ENCODE measurements at regions not wholly inside any gene's neighbourhood (a gene's known extent, or its start where the extent isn't known, plus 50 kb on each side); places are given as distances from the start of the nearest gene placed in this dataset.
"Not testable (repeated sequence)": the region's sequence is repeated elsewhere in the genome, so short reads cannot be mapped to it uniquely, and the experiment has no call there.

DNA sequence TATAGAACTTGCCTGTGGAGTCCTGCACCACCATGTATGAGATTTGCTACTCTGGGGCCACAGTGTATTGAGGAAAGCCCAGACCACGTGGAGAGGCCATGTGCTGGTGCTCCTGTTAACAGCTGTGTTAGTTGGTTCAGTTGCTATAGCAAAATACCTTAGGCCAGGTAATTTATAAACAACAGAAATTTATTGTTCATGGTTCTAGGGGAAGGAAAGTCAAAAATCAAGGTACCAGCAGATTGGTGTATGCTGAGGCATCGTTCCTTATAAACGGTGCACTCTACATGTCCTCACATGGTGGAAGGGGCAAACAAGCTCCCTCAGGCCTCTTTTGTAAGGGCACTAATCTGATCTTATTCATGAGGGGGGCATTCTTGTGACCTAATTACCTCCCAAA is 135.9 kb upstream of the FOXN2 start:
- H3K9me3 ChIP-seq (replicated peaks) = no peaks in the 10 kb centered on the region
- no peak for DNase-seq (ENCODE audit: low read depth in 1 of 2, low spot score in 2 of 2)

DNA sequence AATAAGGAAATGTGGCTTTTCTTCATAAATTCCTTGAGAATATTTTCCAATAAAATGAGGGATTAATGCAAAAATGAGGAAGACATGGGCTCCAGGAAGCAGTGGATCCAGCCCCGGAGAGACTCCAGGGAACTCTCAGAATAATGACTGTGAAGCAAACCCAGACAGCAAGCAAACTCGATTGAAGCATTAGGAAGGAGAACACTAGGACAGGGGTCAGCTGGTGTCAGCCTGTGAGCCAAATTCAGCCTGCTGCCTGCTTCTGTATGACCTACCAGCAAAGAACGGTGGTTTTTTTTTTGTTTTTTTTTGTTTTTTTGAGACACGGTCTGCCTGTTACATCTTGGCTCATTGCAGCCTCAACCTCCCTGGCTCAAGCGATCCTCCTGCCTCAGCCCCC is 133.9 kb upstream of the FOXN2 start:
- no peak overlapping the region for H3K4me3 ChIP-seq
- no peaks in the 10 kb centered on the region for H3K36me3 ChIP-seq
- peaks cover 4% of the 10 kb centered on the region for H3K4me1 ChIP-seq (replicated peaks)
- H3K9me3 ChIP-seq (replicated peaks) = no peaks in the 10 kb centered on the region
- H3K27me3 ChIP-seq (replicated peaks) = no peaks in the 10 kb centered on the region
- no peak for DNase-seq (ENCODE audit: low read depth in 1 of 2, low spot score in 2 of 2)
- no peak overlapping the region for H3K27ac ChIP-seq

More for the DNA sequence above, 135.9 kb upstream of the FOXN2 start:
- H3K4me1 ChIP-seq (replicated peaks) = peaks cover 14% of the 10 kb centered on the region
- no peaks in the 10 kb centered on the region for H3K36me3 ChIP-seq
- H3K4me3 ChIP-seq = no peak overlapping the region
- H3K27ac ChIP-seq = no peak overlapping the region
- no peaks in the 10 kb centered on the region for H3K27me3 ChIP-seq (replicated peaks)

DNA sequence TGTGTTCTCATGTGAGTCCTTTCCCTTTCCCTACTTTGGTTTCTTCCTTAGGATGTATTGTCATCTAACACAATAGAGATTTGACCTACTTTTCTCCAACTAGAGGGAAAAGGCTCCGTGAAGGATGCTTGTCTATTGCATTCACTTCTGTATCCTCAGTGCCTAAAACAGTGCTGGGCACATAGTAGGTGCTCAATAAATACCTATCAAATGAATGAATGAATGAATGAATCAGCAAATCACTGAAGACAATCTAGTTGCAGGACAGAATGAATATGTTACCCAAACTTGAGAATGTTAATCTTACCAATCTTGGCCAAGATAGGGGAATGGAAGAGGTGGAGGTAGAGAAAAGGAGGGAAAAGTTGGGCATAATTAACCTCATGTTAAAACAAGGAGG is 131.2 kb upstream of the FOXN2 start:
- Histone ChIP-seq H3K27me3 (replicated peaks) (0 out of 2 replicates have a peak, but pooled peaks cover 3% of the 10 kb centered on the region), H3K27ac (no peak overlapping the region), H3K4me1 (replicated peaks) (no peaks in the 10 kb centered on the region), H3K9me3 (replicated peaks) (no peaks in the 10 kb centered on the region), H3K36me3 (no peaks in the 10 kb centered on the region), H3K4me3 (no peak overlapping the region)
- no peak for DNase-seq (ENCODE audit: low read depth in 1 of 2, low spot score in 2 of 2)

DNA sequence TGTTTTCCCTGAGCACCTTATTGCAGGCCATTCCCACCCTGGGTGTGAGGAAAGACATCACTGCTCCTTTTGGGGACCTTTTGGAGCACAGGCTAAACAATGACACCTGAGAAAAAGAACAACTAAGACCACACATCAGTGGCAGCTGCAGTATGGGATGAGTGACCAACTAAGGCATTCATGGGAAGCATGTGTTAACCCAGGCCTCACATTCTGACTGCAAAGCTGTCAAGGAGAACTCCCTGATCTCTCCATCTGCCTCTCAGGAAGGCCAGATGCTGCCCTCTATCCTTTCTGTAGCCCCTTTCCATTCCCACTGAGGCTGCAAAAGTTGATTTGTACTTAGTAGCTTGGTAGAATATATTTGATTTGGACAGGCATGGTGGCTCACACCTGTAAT is 130.5 kb upstream of the FOXN2 start:
- Histone ChIP-seq H3K36me3 (no peaks in the 10 kb centered on the region), H3K4me3 (no peak overlapping the region), H3K27me3 (replicated peaks) (0 out of 2 replicates have a peak, but pooled peaks cover 3% of the 10 kb centered on the region), H3K9me3 (replicated peaks) (no peaks in the 10 kb centered on the region), H3K4me1 (replicated peaks) (no peaks in the 10 kb centered on the region), H3K27ac (no peak overlapping the region)
- no peak for DNase-seq (ENCODE audit: low read depth in 1 of 2, low spot score in 2 of 2)

DNA sequence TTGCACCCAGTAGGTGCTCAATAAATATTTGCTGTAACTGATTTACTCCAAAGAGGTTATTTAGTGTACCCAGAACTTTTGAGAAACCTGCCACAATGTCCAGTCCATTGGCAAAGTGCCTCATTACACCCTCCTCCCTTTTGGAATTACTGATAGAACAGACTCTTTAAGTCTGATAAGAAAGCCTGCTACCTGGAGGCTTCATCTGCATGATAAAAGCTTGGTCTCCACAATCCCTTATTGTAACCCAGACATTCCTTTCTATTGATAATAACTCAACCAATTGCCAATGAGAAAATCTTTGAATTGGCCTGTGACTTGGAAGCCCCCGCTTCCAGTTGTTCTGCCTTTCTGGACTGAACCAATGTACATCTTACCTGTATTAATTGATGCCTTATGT is 127.0 kb upstream of the FOXN2 start:
- Histone ChIP-seq H3K27me3 (replicated peaks) (0 out of 2 replicates have a peak, but pooled peaks cover 3% of the 10 kb centered on the region), H3K27ac (no peak overlapping the region), H3K4me1 (replicated peaks) (no peaks in the 10 kb centered on the region), H3K4me3 (no peak overlapping the region), H3K9me3 (replicated peaks) (no peaks in the 10 kb centered on the region), H3K36me3 (no peaks in the 10 kb centered on the region)
- DNase-seq (ENCODE audit: low read depth in 1 of 2, low spot score in 2 of 2) = no peak

DNA sequence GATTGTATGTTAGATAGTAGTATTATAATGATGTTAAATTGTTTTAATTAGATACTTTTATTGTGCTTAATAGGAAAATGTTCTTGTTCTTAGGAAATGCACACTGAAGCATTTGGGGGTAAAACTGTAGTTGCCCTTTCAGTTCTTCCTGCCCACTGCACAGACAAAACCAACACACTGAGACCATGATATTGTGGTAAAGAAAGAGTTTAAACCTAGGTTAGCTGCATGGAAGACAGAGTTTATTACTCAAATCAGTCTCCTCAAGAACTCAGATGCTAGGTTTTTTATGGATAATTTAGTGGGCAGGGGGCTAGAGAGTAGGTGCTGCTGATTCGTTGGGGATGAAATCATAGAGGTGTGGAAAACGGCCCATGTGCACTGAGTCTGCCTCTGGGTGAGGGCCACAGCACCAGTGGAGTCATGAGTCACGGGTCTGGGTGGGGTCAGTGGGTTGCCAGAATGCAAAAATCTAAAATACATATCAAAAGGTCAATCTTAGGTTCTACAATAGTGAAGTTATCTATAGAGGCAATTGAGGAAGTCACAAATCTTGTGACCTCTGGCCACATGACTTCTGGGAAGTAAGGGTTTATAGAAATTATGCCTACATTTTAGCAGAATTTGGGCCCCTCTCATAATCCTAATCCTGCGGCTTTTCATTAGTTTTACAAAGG is 124.8 kb upstream of the FOXN2 start:
- no peaks in the 10 kb centered on the region for H3K4me1 ChIP-seq (replicated peaks)
- H3K4me3 ChIP-seq = no peak overlapping the region
- no peaks in the 10 kb centered on the region for H3K36me3 ChIP-seq
- no peaks in the 10 kb centered on the region for H3K9me3 ChIP-seq (replicated peaks)
- no peak overlapping the region for H3K27ac ChIP-seq
- H3K27me3 ChIP-seq (replicated peaks) = 0 out of 2 replicates have a peak, but pooled peaks cover 3% of the 10 kb centered on the region
- DNase-seq (ENCODE audit: low read depth in 1 of 2, low spot score in 2 of 2) = no peak

DNA sequence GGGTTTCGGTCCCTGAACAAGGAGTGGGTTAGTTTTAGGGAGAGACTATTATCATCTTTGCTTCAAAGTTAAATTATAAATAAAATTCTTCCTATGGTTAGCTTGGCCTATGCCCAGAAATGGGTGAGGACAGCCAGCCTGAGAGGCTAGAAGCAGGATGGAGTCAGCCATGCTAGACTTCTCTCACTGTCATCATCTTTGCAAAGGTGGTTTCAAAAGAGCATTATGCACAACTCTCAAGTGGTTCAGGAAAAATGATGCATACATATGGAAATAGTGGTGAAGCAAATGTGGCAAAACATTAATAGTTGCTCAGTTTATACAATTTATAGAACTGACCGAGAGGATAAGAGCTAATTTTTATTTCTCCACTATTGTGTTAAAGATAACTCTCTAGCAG is 124.3 kb upstream of the FOXN2 start:
- H3K36me3 ChIP-seq = no peaks in the 10 kb centered on the region
- no peak overlapping the region for H3K4me3 ChIP-seq
- H3K9me3 ChIP-seq (replicated peaks) = no peaks in the 10 kb centered on the region
- H3K27me3 ChIP-seq (replicated peaks) = 0 out of 2 replicates have a peak, but pooled peaks cover 3% of the 10 kb centered on the region
- H3K4me1 ChIP-seq (replicated peaks) = no peaks in the 10 kb centered on the region
- H3K27ac ChIP-seq = no peak overlapping the region
- DNase-seq (ENCODE audit: low read depth in 1 of 2, low spot score in 2 of 2) = no peak

DNA sequence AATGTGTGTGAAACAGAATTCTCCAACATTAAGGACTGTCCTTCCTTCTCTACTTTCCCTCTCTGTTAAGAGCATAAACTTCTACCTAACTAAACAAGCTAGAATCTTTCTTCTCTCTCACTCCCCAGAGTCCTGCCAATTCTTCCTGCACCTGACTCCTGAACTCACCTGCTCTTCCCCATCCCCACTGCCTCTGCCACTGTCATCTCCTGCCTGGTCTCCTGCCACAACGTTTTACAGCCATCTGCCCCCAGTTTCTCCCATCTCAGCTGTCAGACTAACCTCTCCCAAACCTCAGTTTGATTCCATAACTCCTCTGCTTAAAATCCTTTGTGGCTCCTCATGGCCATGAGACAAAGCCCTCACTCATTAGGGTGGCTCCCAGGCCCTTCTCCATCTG is 119.8 kb upstream of the FOXN2 start:
- Histone ChIP-seq H3K36me3 (no peaks in the 10 kb centered on the region), H3K27me3 (replicated peaks) (no peaks in the 10 kb centered on the region), H3K4me3 (no peak overlapping the region), H3K9me3 (replicated peaks) (no peaks in the 10 kb centered on the region), H3K4me1 (replicated peaks) (peaks cover 4% of the 10 kb centered on the region), H3K27ac (no peak overlapping the region)
- no peak for DNase-seq (ENCODE audit: low read depth in 1 of 2, low spot score in 2 of 2)

DNA sequence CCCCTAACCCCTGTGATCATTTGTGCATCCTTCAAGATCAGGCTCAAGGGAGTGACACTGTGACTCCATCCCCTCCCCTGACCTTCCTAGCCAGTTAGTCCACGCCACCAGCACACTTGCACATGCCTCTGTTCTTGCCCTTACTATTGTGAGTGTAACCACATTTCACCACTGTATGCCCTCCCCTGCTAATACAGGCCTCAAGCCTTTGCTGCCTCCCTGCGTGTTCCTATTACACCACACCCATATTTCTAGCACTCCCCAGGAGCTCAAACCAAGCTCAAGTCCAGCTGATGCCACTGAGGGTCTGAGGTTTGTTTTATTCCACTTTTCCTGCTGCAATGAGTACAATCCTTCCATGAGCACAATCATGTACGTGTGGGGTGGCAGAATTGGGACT is 119.3 kb upstream of the FOXN2 start:
- H3K9me3 ChIP-seq (replicated peaks) = no peaks in the 10 kb centered on the region
- no peak overlapping the region for H3K4me3 ChIP-seq
- DNase-seq (ENCODE audit: low read depth in 1 of 2, low spot score in 2 of 2) = no peak
- H3K4me1 ChIP-seq (replicated peaks) = peaks cover 4% of the 10 kb centered on the region
- H3K27ac ChIP-seq = no peak overlapping the region
- no peaks in the 10 kb centered on the region for H3K36me3 ChIP-seq
- no peaks in the 10 kb centered on the region for H3K27me3 ChIP-seq (replicated peaks)

DNA sequence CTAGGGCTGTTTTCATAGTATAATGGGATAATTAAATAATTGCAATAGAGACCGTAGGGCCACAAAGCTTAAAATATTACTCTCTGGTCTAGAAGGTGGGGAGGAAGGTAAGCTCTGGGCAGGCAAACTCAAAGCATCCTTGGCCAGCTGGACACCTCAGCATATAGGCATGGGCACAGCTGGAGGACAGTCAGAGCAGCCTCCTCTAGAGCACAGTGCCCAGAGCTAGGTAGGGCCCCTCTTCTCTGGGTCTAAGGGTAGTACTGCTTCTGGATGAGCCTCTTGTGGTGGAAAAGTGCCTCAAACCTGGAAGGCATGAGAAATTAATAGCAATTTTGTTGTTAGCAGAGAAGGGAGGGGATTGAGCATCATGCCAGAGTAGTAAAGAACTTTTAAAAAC is 116.9 kb upstream of the FOXN2 start:
- Histone ChIP-seq H3K36me3 (no peaks in the 10 kb centered on the region), H3K27ac (no peak overlapping the region), H3K9me3 (replicated peaks) (no peaks in the 10 kb centered on the region), H3K27me3 (replicated peaks) (no peaks in the 10 kb centered on the region), H3K4me1 (replicated peaks) (peaks cover 4% of the 10 kb centered on the region), H3K4me3 (no peak overlapping the region)
- DNase-seq (ENCODE audit: low read depth in 1 of 2, low spot score in 2 of 2) = no peak

DNA sequence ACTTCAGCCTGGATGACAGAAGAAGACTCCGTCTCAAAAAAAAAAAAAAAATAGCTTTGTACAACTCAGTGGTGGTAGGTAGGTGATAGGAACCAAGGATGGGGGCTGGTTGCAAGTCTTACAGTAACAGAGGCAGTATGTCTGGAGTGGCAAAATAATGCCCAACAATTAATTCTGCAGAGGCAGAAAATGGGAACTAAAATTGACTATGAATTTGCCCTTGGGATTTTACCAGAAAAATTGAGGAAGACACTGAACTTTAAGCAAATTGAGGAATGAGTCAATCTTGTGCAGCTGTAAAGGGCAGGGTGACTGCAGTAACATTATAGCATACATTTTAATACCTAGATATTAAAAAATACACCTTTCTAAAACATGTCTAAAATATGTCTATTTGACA is 116.1 kb upstream of the FOXN2 start:
- H3K27ac ChIP-seq = no peak overlapping the region
- H3K4me1 ChIP-seq (replicated peaks) = peaks cover 4% of the 10 kb centered on the region
- no peak for DNase-seq (ENCODE audit: low read depth in 1 of 2, low spot score in 2 of 2)
- H3K36me3 ChIP-seq = no peaks in the 10 kb centered on the region
- no peaks in the 10 kb centered on the region for H3K9me3 ChIP-seq (replicated peaks)
- no peaks in the 10 kb centered on the region for H3K27me3 ChIP-seq (replicated peaks)
- H3K4me3 ChIP-seq = no peak overlapping the region

DNA sequence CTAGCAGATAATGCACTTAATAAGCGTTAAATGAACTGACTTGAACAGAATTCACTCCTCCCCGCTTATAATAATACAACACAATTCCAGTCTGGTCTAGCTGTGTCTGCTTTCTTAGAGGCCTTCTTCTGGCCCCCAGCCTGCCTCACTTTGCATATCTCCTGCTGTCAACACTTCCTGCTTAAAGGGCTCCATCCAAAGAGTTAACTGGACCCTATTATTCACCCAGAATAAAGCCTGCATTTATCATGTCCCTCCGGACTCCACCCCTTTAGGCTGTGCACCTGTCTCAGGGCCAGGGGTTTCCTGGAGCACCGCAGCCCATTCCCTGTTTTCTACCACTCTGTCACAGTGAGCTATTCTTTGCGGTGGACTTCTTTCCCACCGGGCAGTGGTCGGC is 115.4 kb upstream of the FOXN2 start:
- H3K9me3 ChIP-seq (replicated peaks) = no peaks in the 10 kb centered on the region
- no peak overlapping the region for H3K4me3 ChIP-seq
- no peak overlapping the region for H3K27ac ChIP-seq
- H3K4me1 ChIP-seq (replicated peaks) = peaks cover 4% of the 10 kb centered on the region
- DNase-seq (ENCODE audit: low read depth in 1 of 2, low spot score in 2 of 2) = no peak
- no peaks in the 10 kb centered on the region for H3K36me3 ChIP-seq
- H3K27me3 ChIP-seq (replicated peaks) = no peaks in the 10 kb centered on the region

DNA sequence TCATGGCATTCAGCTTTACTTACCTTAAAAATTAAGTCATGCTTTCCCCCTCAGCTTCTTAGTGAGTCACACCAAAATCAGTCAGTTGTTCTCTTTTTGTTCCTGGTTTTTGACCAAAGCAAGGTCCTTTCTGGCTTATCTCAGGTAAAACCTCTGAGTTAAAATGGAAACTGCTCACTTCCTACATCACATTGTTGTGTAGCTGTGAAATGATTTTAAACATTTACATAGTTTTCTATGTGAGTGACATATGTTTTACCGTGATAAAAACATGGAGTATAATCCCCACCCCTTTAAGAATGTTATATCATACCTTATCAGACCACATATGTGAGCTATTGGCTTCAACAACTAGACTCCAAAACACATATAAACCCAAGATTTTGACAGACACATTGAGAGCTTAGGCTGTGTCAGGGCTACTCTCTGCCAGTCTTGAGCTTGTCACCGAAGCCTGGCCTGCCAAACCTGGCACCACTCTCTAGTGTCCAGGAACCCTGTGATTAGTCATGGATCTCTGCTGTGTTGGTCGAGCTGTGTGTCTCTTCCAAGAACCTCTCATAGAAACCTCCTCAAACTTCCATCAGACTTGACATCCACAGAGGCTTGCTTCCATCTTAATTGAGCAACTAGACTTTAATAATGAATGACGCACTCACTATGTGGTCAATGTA is 113.7 kb upstream of the FOXN2 start:
- no peak for DNase-seq (ENCODE audit: low read depth in 1 of 2, low spot score in 2 of 2)
- no peaks in the 10 kb centered on the region for H3K36me3 ChIP-seq
- no peaks in the 10 kb centered on the region for H3K9me3 ChIP-seq (replicated peaks)
- peaks cover 4% of the 10 kb centered on the region for H3K4me1 ChIP-seq (replicated peaks)
- no peaks in the 10 kb centered on the region for H3K27me3 ChIP-seq (replicated peaks)
- H3K27ac ChIP-seq = no peak overlapping the region
- no peak overlapping the region for H3K4me3 ChIP-seq

DNA sequence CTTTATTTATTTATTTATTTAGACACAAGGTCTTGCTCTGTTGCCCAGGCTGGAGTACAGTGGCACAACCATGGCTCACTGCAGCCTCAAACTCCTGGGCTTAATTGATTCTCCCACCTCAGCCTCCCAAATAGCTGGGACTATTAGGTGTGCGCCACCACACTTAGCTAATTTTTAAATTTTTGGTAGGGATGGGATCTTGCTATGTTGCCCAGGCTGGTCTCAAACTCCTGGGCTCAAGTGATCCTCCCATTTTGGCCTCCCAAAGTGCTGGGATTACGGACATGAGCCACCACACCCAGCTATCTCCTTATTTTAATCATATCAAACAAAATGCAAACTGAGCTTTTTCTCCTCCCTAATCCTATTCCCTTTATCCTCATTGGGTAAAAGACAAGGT is 113.0 kb upstream of the FOXN2 start:
- H3K9me3 ChIP-seq (replicated peaks); H3K27me3 ChIP-seq (replicated peaks); H3K36me3 ChIP-seq; H3K4me3 ChIP-seq; DNase-seq (ENCODE audit: low read depth in 1 of 2, low spot score in 2 of 2); H3K27ac ChIP-seq; H3K4me1 ChIP-seq (replicated peaks): not testable (repeated sequence)
